H1 (cell line): ENCODE measurements at regions not wholly inside any gene's neighbourhood (a gene's known extent, or its start where the extent isn't known, plus 50 kb on each side); places are given as distances from the start of the nearest gene placed in this dataset.

Source experiments
- CTCF ChIA-PET: fragments of 300-600 bp; sonication (Branson Sonifier 250); formaldehyde crosslinking; loops from one replicate; lab custom pipeline; 2021; ENCODE audit not compliant: partially characterized antibody; lab: Charles Lee
- POLR2A ChIA-PET: fragments of 300-600 bp; sonication (Branson Sonifier 250); formaldehyde crosslinking; loops from one replicate; lab custom pipeline; 2021; ENCODE audit warnings: inconsistent platforms; ENCODE audit not compliant: partially characterized antibody; lab: Charles Lee
- DNase-seq, 2 experiments: peaks; one replicate each; pipeline versions ENCODE4 v3.0.0 to v3.0.0-alpha.2; 2010 to 2022; ENCODE audit warnings: low spot score in 2 of 2, low read depth in 1 of 2, mixed read lengths in 1 of 2
- FAIRE-seq: peaks from 2 replicates; lab custom pipeline; 2011; peaks lifted over from hg19 to GRCh38; lab: Jason Lieb, UNC
- H2AFZ ChIP-seq: 2 replicates; pipeline ENCODE4 v1.8.1; 2012; ENCODE audit warnings: low read length, inconsistent platforms
- H2AK5ac ChIP-seq: 2 replicates; pipeline ENCODE4 v1.6.1; 2013; ENCODE audit warnings: low read depth, low read length
- H2BK120ac ChIP-seq: replicated peaks from 2 replicates; pipeline ENCODE3; 2013; ENCODE audit warnings: low read depth, low read length, inconsistent platforms
- H2BK12ac ChIP-seq: 2 replicates; pipeline ENCODE4 v1.6.1; 2013; ENCODE audit warnings: low read depth, low read length
- H2BK15ac ChIP-seq: 2 replicates; pipeline ENCODE4 v1.6.1; 2013; ENCODE audit warnings: low read length
- H2BK20ac ChIP-seq: 2 replicates; pipeline ENCODE4 v1.6.1; 2013; ENCODE audit warnings: low read length
- H2BK5ac ChIP-seq: 2 replicates; pipeline ENCODE4 v1.6.1; 2013; ENCODE audit warnings: low read depth, low read length
- H3K14ac ChIP-seq: 2 replicates; pipeline ENCODE4 v1.6.1; 2013; ENCODE audit warnings: inconsistent platforms; ENCODE audit not compliant: insufficient read length
- H3K18ac ChIP-seq: 2 replicates; pipeline ENCODE4 v1.6.1; 2013; ENCODE audit warnings: low read length; ENCODE audit errors: extremely low read depth
- H3K23ac ChIP-seq: 2 replicates; pipeline ENCODE4 v1.6.1; 2013; ENCODE audit warnings: inconsistent platforms; ENCODE audit not compliant: insufficient read length
- H3K23me2 ChIP-seq: 2 replicates; pipeline ENCODE4 v1.6.1; 2013; ENCODE audit warnings: low read depth, low read length
- H3K27ac ChIP-seq: 2 replicates; pipeline ENCODE4 v1.6.1; 2011; ENCODE audit warnings: low read depth, low read length, inconsistent platforms
- H3K27me3 ChIP-seq, 4 experiments: replicated peaks in 1 of 4; 1 replicate in 1 of 4; 2 replicates in 3 of 4; pipeline versions ENCODE4 v1.6.1 to v1.8.1; 2011 to 2013; ENCODE audit warnings: low read length in 3 of 4, mild to moderate bottlenecking in 3 of 4, inconsistent platforms in 2 of 4, mixed read lengths in 2 of 4, moderate library complexity in 1 of 4; ENCODE audit not compliant: control insufficient read depth in 3 of 4, insufficient read depth in 3 of 4; ENCODE audit errors: extremely low read depth in 1 of 4
- H3K36me3 ChIP-seq, 4 experiments: 2 replicates each; pipeline versions ENCODE4 v1.6.1 to v1.8.1; 2011 to 2013; ENCODE audit warnings: mild to moderate bottlenecking in 4 of 4, low read length in 3 of 4, moderate library complexity in 2 of 4, control low read depth in 1 of 4, inconsistent platforms in 1 of 4; ENCODE audit not compliant: insufficient read depth in 4 of 4, control insufficient read depth in 2 of 4
- H3K4ac ChIP-seq: replicated peaks from 2 replicates; pipeline ENCODE3; 2013; ENCODE audit warnings: low read length, low read depth, mixed read lengths, inconsistent platforms; ENCODE audit not compliant: insufficient read length
- H3K4me1 ChIP-seq, 4 experiments: replicated peaks in 1 of 4; 1 replicate in 1 of 4; 2 replicates in 3 of 4; pipeline versions ENCODE4 v1.6.1 to v1.8.1; 2011 to 2013; ENCODE audit warnings: low read length in 3 of 4, inconsistent platforms in 2 of 4, mixed read lengths in 1 of 4; ENCODE audit not compliant: insufficient read depth in 4 of 4, control insufficient read depth in 3 of 4
- H3K4me2 ChIP-seq, 2 experiments: 2 replicates each; pipeline versions ENCODE4 v1.6.1 to v1.8.1; 2011 to 2013; ENCODE audit warnings: low read depth in 2 of 2, low read length in 2 of 2, control low read depth in 1 of 2, inconsistent platforms in 1 of 2, mild to moderate bottlenecking in 1 of 2; ENCODE audit not compliant: insufficient read depth in 1 of 2
- H3K4me3 ChIP-seq, 4 experiments: fragments of 200-600, 300-600 bp in 1 of 4; sonication (generic), shearing (Covaris generic), sonication (Bioruptor Twin) in 1 of 4; 2 replicates each; pipeline versions ENCODE4 v1.5.1 to v1.8.1; 2011 to 2016; ENCODE audit warnings: low read length in 4 of 4, low read depth in 3 of 4, control low read depth in 2 of 4, inconsistent platforms in 2 of 4, mild to moderate bottlenecking in 2 of 4, mixed read lengths in 1 of 4, moderate library complexity in 1 of 4; ENCODE audit not compliant: insufficient read depth in 2 of 4; ENCODE audit errors: extremely low read depth in 1 of 4
- H3K56ac ChIP-seq: replicated peaks from 2 replicates; pipeline ENCODE3; 2013; ENCODE audit warnings: low read depth, mild to moderate bottlenecking, mixed read lengths, low read length, inconsistent platforms; ENCODE audit not compliant: insufficient read length
- H3K79me1 ChIP-seq: 2 replicates; pipeline ENCODE4 v1.6.1; 2013; ENCODE audit warnings: low read depth, low read length, control low read depth
- H3K79me2 ChIP-seq, 2 experiments: 2 replicates each; pipeline versions ENCODE4 v1.6.1 to v1.8.1; 2012 to 2013; ENCODE audit warnings: low read length in 2 of 2, mild to moderate bottlenecking in 2 of 2, inconsistent platforms in 1 of 2; ENCODE audit not compliant: insufficient read depth in 2 of 2, control insufficient read depth in 1 of 2
- H3K9ac ChIP-seq, 4 experiments: replicated peaks in 1 of 4; 1 replicate in 1 of 4; 2 replicates in 3 of 4; pipeline versions ENCODE4 v1.6.1 to v1.8.1; 2011 to 2013; ENCODE audit warnings: low read depth in 3 of 4, low read length in 3 of 4, control low read depth in 2 of 4, mild to moderate bottlenecking in 2 of 4, moderate library complexity in 2 of 4, inconsistent platforms in 1 of 4; ENCODE audit errors: extremely low read depth in 1 of 4
- H3K9me3 ChIP-seq, 2 experiments: 2 replicates each; pipeline versions ENCODE4 v1.6.1 to v1.8.1; 2012 to 2013; ENCODE audit warnings: mild to moderate bottlenecking in 2 of 2, moderate library complexity in 2 of 2, control low read depth in 1 of 2, inconsistent platforms in 1 of 2, low read depth in 1 of 2, low read length in 1 of 2, mixed read lengths in 1 of 2; ENCODE audit not compliant: insufficient read depth in 2 of 2
- H4K20me1 ChIP-seq, 2 experiments: replicated peaks in 1 of 2; 2 replicates each; pipeline versions ENCODE3 to v1.8.1; 2011 to 2013; ENCODE audit warnings: inconsistent platforms in 2 of 2, low read length in 2 of 2, mild to moderate bottlenecking in 1 of 2; ENCODE audit not compliant: insufficient read depth in 2 of 2, control insufficient read depth in 1 of 2
- H4K5ac ChIP-seq: 2 replicates; pipeline ENCODE4 v1.6.1; 2013; ENCODE audit warnings: low read length, low read depth, mixed read lengths, inconsistent platforms; ENCODE audit not compliant: insufficient read length
- H4K8ac ChIP-seq: 2 replicates; pipeline ENCODE4 v1.8.0; 2013; ENCODE audit warnings: mild to moderate bottlenecking, moderate library complexity, low read length, inconsistent platforms; ENCODE audit not compliant: insufficient read depth; ENCODE audit errors: extremely low read depth
- H4K91ac ChIP-seq: replicated peaks from 2 replicates; pipeline ENCODE3; 2013; ENCODE audit warnings: low read length, mixed read lengths, inconsistent platforms; ENCODE audit not compliant: insufficient read length
- ASH2L ChIP-seq: fragments of 200-600, 300-600 bp; sonication (generic); IDR thresholded peaks from one replicate; pipeline ENCODE4 v1.7.1; 2017; ENCODE audit warnings: low read length
- ATF3 ChIP-seq: IDR thresholded peaks from 2 replicates; pipeline ENCODE4 v1.6.1; 2011; ENCODE audit warnings: low read depth, mild to moderate bottlenecking, low read length; ENCODE audit not compliant: insufficient read depth
- CEBPB ChIP-seq: IDR thresholded peaks from 2 replicates; pipeline ENCODE4 v1.6.1; 2012; ENCODE audit warnings: low read depth, low read length
- CREB1 ChIP-seq: IDR thresholded peaks from 2 replicates; pipeline ENCODE4 v1.6.1; 2012; ENCODE audit warnings: inconsistent platforms
- EGR1 ChIP-seq: IDR thresholded peaks from 2 replicates; pipeline ENCODE4 v1.6.1; 2011; ENCODE audit warnings: low read depth, low read length, borderline replicate concordance
- EZH2 ChIP-seq: fragments of 200-600 bp; sonication (generic); IDR thresholded peaks from 2 replicates; pipeline ENCODE4 v1.7.1; 2012; ENCODE audit warnings: low read depth, mild to moderate bottlenecking, moderate library complexity, low read length, inconsistent platforms; ENCODE audit not compliant: severe bottlenecking
- RAD21 ChIP-seq, 2 experiments: IDR thresholded peaks in 1 of 2; conservative IDR thresholded peaks in 1 of 2; 2 replicates each; pipeline ENCODE4 v1.6.1; 2011; ENCODE audit warnings: low read depth in 2 of 2, low read length in 2 of 2, improper control_type of control experiment in 1 of 2, inconsistent platforms in 1 of 2, mild to moderate bottlenecking in 1 of 2, moderate library complexity in 1 of 2
- SAP30 ChIP-seq: fragments of 300-600 bp; sonication (generic); IDR thresholded peaks from 2 replicates; pipeline ENCODE4 v1.7.1; 2012; ENCODE audit warnings: low read length, moderate library complexity, mild to moderate bottlenecking, inconsistent platforms; ENCODE audit not compliant: insufficient read depth, insufficient replicate concordance
- SIX5 ChIP-seq: IDR thresholded peaks from 2 replicates; pipeline ENCODE4 v1.6.1; 2011; ENCODE audit warnings: mild to moderate bottlenecking, low read depth, low read length
- WGBS, 2 experiments: shearing (Covaris generic) in 1 of 2; methylation state at CpG; one replicate each; pipeline versions ENCODE4 v1.1.6 to v1.1.7; 2013 to 2015; ENCODE audit warnings: low lambda C conversion rate in 2 of 2, mixed read lengths in 2 of 2, inconsistent platforms in 1 of 2, low coverage in 1 of 2, missing lambda C conversion rate in 1 of 2; ENCODE audit not compliant: insufficient replicate concordance in 2 of 2, insufficient coverage in 1 of 2, insufficient read length in 1 of 2; ENCODE audit errors: extremely low coverage in 1 of 2, missing lambda C conversion rate in 1 of 2; 5-methylcytosine and 5-hydroxymethylcytosine counted together
- TF ChIP-seq, protein P1 (sequence below): IDR thresholded peaks from 2 replicates; pipeline ENCODE4 v1.6.1; 2012; ENCODE audit warnings: low read length, inconsistent platforms

- H3K56ac ChIP-seq = no peak overlapping the region
- CTCF ChIA-PET = interaction anchor here (1.0 kb wide), 1 partner anchor 9 kb away, joined by 3 read pairs; no protein-coding TSS in a partner anchor
- no peaks in the 10 kb centered on the region for H3K9me3 ChIP-seq
- WGBS, 2 experiments = 95% methylated on average over 4 of the region's 4 CpGs; no CpG with 5 or more reads in 1 of the 2 experiments
- H3K9ac ChIP-seq = no peak overlapping the region
- FAIRE-seq (no peak), DNase-seq (no peak)
- no peak overlapping the region for H3K14ac ChIP-seq
- H2BK120ac ChIP-seq = no peak overlapping the region
- H3K4ac ChIP-seq = no peak overlapping the region
- no peak overlapping the region for H4K8ac ChIP-seq
- no peak overlapping the region for H3K4me2 ChIP-seq
- H3K4me3 ChIP-seq = no peak overlapping the region
- H4K5ac ChIP-seq = no peak overlapping the region
- H3K36me3 ChIP-seq = no peaks in the 10 kb centered on the region
- no peak overlapping the region for H2BK5ac ChIP-seq
- POLR2A ChIA-PET = no interaction called here
- H3K23me2 ChIP-seq = no peaks in the 10 kb centered on the region
- H3K79me1 ChIP-seq = no peaks in the 10 kb centered on the region
- H3K18ac ChIP-seq = no peak overlapping the region
- H4K20me1 ChIP-seq = no peaks in the 10 kb centered on the region
- no peak overlapping the region for H2BK15ac ChIP-seq
- no peak overlapping the region for H3K23ac ChIP-seq
- H3K79me2 ChIP-seq = no peaks in the 10 kb centered on the region
- H3K27me3 ChIP-seq = no peaks in the 10 kb centered on the region
- no peak overlapping the region for H2AFZ ChIP-seq
- no peak overlapping the region for H2AK5ac ChIP-seq
- no peak overlapping the region for H2BK20ac ChIP-seq
- no peak overlapping the region for H3K27ac ChIP-seq
- no peaks in the 10 kb centered on the region for H3K4me1 ChIP-seq
- H4K91ac ChIP-seq = no peak overlapping the region
- H2BK12ac ChIP-seq = no peak overlapping the region
- no peak for TF ChIP-seq CREB1
- TF ChIP-seq ASH2L = no peak
- TF ChIP-seq RAD21 (IDR thresholded peaks at IDR 0.05 in 1 of 2, conservative IDR thresholded peaks at IDR 0.05 in 1 of 2; ENCODE audit: low read depth in 2 of 2, low read length in 2 of 2) = no peak
- no peak for TF ChIP-seq SIX5
- no peak for TF ChIP-seq EGR1
- no peak for TF ChIP-seq CEBPB
- TF ChIP-seq EZH2 = no peak
- TF ChIP-seq SAP30 = no peak
- no peak for TF ChIP-seq ATF3
- TF ChIP-seq, protein P1, sequence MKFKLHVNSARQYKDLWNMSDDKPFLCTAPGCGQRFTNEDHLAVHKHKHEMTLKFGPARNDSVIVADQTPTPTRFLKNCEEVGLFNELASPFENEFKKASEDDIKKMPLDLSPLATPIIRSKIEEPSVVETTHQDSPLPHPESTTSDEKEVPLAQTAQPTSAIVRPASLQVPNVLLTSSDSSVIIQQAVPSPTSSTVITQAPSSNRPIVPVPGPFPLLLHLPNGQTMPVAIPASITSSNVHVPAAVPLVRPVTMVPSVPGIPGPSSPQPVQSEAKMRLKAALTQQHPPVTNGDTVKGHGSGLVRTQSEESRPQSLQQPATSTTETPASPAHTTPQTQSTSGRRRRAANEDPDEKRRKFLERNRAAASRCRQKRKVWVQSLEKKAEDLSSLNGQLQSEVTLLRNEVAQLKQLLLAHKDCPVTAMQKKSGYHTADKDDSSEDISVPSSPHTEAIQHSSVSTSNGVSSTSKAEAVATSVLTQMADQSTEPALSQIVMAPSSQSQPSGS = no peak
Observed at GRCh38 chr2:163419000-163419830, 316.6 kb downstream of the FIGN start.
